ENCODE measurements at regions not wholly inside any gene's neighbourhood (a gene's known extent, or its start where the extent isn't known, plus 50 kb on each side); places are given as distances from the start of the nearest gene placed in this dataset.
"Not testable (repeated sequence)": the region's sequence is repeated elsewhere in the genome, so short reads cannot be mapped to it uniquely, and the experiment has no call there.

- peak; percentile 33 for DNase-seq (ENCODE audit: low spot score)
Measured at GRCh38 chr18:8912348-8913326, 189.9 kb upstream of the NDUFV2 start.

- DNase-seq (ENCODE audit: low spot score) = not testable (repeated sequence)
Measured at GRCh38 chr18:8913606-8914403, 188.7 kb upstream of the NDUFV2 start.

GRCh38 chr18:8914404-8915264 is 187.9 kb upstream of the NDUFV2 start:
- not testable (repeated sequence) for DNase-seq (ENCODE audit: low spot score)

- DNase-seq (ENCODE audit: low spot score) = not testable (repeated sequence)
Measured at GRCh38 chr18:8920856-8921787, 181.4 kb upstream of the NDUFV2 start.

- DNase-seq (ENCODE audit: low spot score) = no peak
Measured at GRCh38 chr18:8926464-8926863, 176.0 kb upstream of the NDUFV2 start.

- no peak for DNase-seq (ENCODE audit: low spot score)
Measured at GRCh38 chr18:8928044-8928443, 174.5 kb upstream of the NDUFV2 start.

- DNase-seq (ENCODE audit: low spot score) = no peak
Measured at GRCh38 chr18:8928847-8929780, 173.4 kb upstream of the NDUFV2 start.

- DNase-seq (ENCODE audit: low spot score) = no peak
Measured at GRCh38 chr18:8930990-8931616, 171.4 kb upstream of the NDUFV2 start.

GRCh38 chr18:8932866-8933265 is 169.6 kb upstream of the NDUFV2 start:
- DNase-seq (ENCODE audit: low spot score) = no peak

GRCh38 chr18:8933714-8934284 is 168.7 kb upstream of the NDUFV2 start:
- DNase-seq (ENCODE audit: low spot score) = no peak

GRCh38 chr18:8935346-8935745 is 167.2 kb upstream of the NDUFV2 start:
- not testable (repeated sequence) for DNase-seq (ENCODE audit: low spot score)

- DNase-seq (ENCODE audit: low spot score) = peak; percentile 61
Measured at GRCh38 chr18:8936619-8937018, 165.9 kb upstream of the NDUFV2 start.

- DNase-seq (ENCODE audit: low spot score) = peak; percentile 82
Measured at GRCh38 chr18:8937160-8938094, 165.1 kb upstream of the NDUFV2 start.

- peak; percentile 39 for DNase-seq (ENCODE audit: low spot score)
Measured at GRCh38 chr18:8938817-8939216, 163.7 kb upstream of the NDUFV2 start.

GRCh38 chr18:8942021-8942908 is 160.2 kb upstream of the NDUFV2 start:
- DNase-seq (ENCODE audit: low spot score) = no peak

GRCh38 chr18:8942909-8943545 is 159.5 kb upstream of the NDUFV2 start:
- no peak for DNase-seq (ENCODE audit: low spot score)
